K562 (cell line): ENCODE measurements at regions not wholly inside any gene's neighbourhood (a gene's known extent, or its start where the extent isn't known, plus 50 kb on each side); places are given as distances from the start of the nearest gene placed in this dataset.

Experiments used
- ATAC-seq: fragments of 200-7000 bp; cut with Tn5 transposase; 3 replicates; pipeline ENCODE4 v1.9.1; 2020; ENCODE audit warnings: moderate library complexity
- BruUV-seq: library from RNA; stranded (reverse); fragments of 400-500 nt; replicated peaks from 2 replicates; lab custom pipeline; 2021; lab: Mats Ljungman, UMichigan
- CTCF ChIA-PET: fragments of 300-600 bp; formaldehyde crosslinking; extraction: SDS; loops from one replicate; lab custom pipeline; 2021; ENCODE audit warnings: low intra/inter-chr PET ratio; lab: Yijun Ruan, JAX
- POLR2A ChIA-PET: fragments of 300-600, 350-650 bp; sonication (Branson Sonifier 250); formaldehyde crosslinking; extraction: SDS; loops from one replicate; lab custom pipeline; 2021; ENCODE audit warnings: antibody characterized with exemption, inconsistent platforms; lab: Yijun Ruan, JAX
- DNase-seq, 4 experiments: peaks; one replicate each; pipeline versions ENCODE4 v3.0.0 to v3.0.0-alpha.2; 2011 to 2018; ENCODE audit warnings: low spot score in 3 of 4, mixed read lengths in 3 of 4; ENCODE audit errors: extremely low read depth in 1 of 4
- FAIRE-seq: peaks from 2 replicates; lab custom pipeline; 2011; peaks lifted over from hg19 to GRCh38; lab: Jason Lieb, UNC
- H2AFZ ChIP-seq: 2 replicates; pipeline ENCODE4 v1.6.0; 2011; ENCODE audit warnings: low read depth, low read length, control low read depth, inconsistent platforms
- H3K27ac ChIP-seq: fragments of 200-600 bp; 3 replicates; pipeline ENCODE4 v1.8.0; 2011; ENCODE audit warnings: low read depth, mild to moderate bottlenecking, control low read depth, inconsistent platforms, low read length, moderate library complexity, mixed read lengths; ENCODE audit errors: extremely low read depth
- H3K27me3 ChIP-seq, 2 experiments: fragments of 300-600 bp in 1 of 2; 2 replicates in 1 of 2; 3 replicates in 1 of 2; pipeline versions ENCODE4 v1.6.0 to v1.8.0; 2011; ENCODE audit warnings: inconsistent platforms in 2 of 2, low read length in 2 of 2, mild to moderate bottlenecking in 1 of 2, mixed read lengths in 1 of 2, moderate library complexity in 1 of 2; ENCODE audit not compliant: control insufficient read depth in 2 of 2, insufficient read depth in 2 of 2
- H3K36me3 ChIP-seq: fragments of 300-600 bp; 3 replicates; pipeline ENCODE4 v1.8.0; 2011; ENCODE audit warnings: mild to moderate bottlenecking, low read length, inconsistent platforms; ENCODE audit not compliant: control insufficient read depth, insufficient read depth
- H3K4me1 ChIP-seq, 2 experiments: fragments of 200-600 bp in 1 of 2; replicated peaks in 1 of 2; 2 replicates in 1 of 2; 3 replicates in 1 of 2; pipeline versions ENCODE4 v1.5.1 to v1.8.0; 2011; ENCODE audit warnings: inconsistent platforms in 2 of 2, low read length in 2 of 2, mild to moderate bottlenecking in 1 of 2, mixed read lengths in 1 of 2, moderate library complexity in 1 of 2; ENCODE audit not compliant: control insufficient read depth in 2 of 2, insufficient read depth in 2 of 2
- H3K4me2 ChIP-seq: 2 replicates; pipeline ENCODE4 v1.6.1; 2011; ENCODE audit warnings: low read length, control low read depth, inconsistent platforms, mixed read lengths; ENCODE audit not compliant: insufficient read depth
- H3K4me3 ChIP-seq: fragments of 200-600 bp; sonication (generic), shearing (Covaris generic); 2 replicates; pipeline ENCODE4 v1.5.1; 2016; ENCODE audit warnings: control low read depth, inconsistent platforms
- H3K79me2 ChIP-seq: fragments of 200-600 bp; 3 replicates; pipeline ENCODE4 v1.8.0; 2011; ENCODE audit warnings: low read length, inconsistent platforms; ENCODE audit not compliant: control insufficient read depth, insufficient read depth
- H3K9ac ChIP-seq, 2 experiments: 2 replicates each; pipeline versions ENCODE4 v1.6.0 to v1.6.1; 2011; ENCODE audit warnings: low read depth in 2 of 2, low read length in 2 of 2, control low read depth in 1 of 2, inconsistent platforms in 1 of 2, mild to moderate bottlenecking in 1 of 2, mixed read lengths in 1 of 2; ENCODE audit not compliant: insufficient read depth in 1 of 2
- H3K9me1 ChIP-seq: one replicate; pipeline ENCODE4 v1.6.0; 2011; ENCODE audit warnings: inconsistent platforms, mild to moderate bottlenecking, low read length, moderate library complexity; ENCODE audit not compliant: control insufficient read depth, insufficient read depth
- H3K9me3 ChIP-seq: replicated peaks from 2 replicates; pipeline ENCODE4 v1.5.1; 2011; ENCODE audit warnings: low read depth, low read length, inconsistent platforms; ENCODE audit not compliant: control insufficient read depth, insufficient read depth
- H4K20me1 ChIP-seq: replicated peaks from 2 replicates; pipeline ENCODE4 v1.6.1; 2011; ENCODE audit warnings: low read length, inconsistent platforms, mixed read lengths; ENCODE audit not compliant: control insufficient read depth, insufficient read depth
- CBFA2T3 ChIP-seq: fragments of 450-650 bp; IDR thresholded peaks from 2 replicates; pipeline ENCODE4 v1.6.1; 2017
- CEBPB ChIP-seq: fragments of 450-650 bp; IDR thresholded peaks from 2 replicates; pipeline ENCODE4 v1.6.1; 2016; ENCODE audit warnings: missing genetic modification characterization, missing compliant biosample characterization
- CTCF ChIP-seq, 3 experiments: IDR thresholded peaks in 2 of 3; conservative IDR thresholded peaks in 1 of 3; 2 replicates each; pipeline ENCODE4 v1.5.1; 2011 to 2012; ENCODE audit warnings: low read length in 3 of 3, mild to moderate bottlenecking in 3 of 3, control low read depth in 2 of 3, improper control_type of control experiment in 1 of 3, inconsistent platforms in 1 of 3, low read depth in 1 of 3, mixed read lengths in 1 of 3, moderate library complexity in 1 of 3; ENCODE audit not compliant: insufficient read depth in 2 of 3
- ELF1 ChIP-seq: fragments of 200-800 bp; sonication (Bioruptor generic); IDR thresholded peaks from 2 replicates; pipeline ENCODE4 v1.6.1; 2016; ENCODE audit warnings: missing genetic modification characterization, missing compliant biosample characterization
- FOSL1 ChIP-seq: fragments of 200-800 bp; sonication (Bioruptor generic); conservative IDR thresholded peaks from 2 replicates; pipeline ENCODE4 v1.6.1; 2016; ENCODE audit warnings: missing genetic modification characterization, missing compliant biosample characterization
- FOXJ3 ChIP-seq: sonication (generic); formaldehyde crosslinking; IDR thresholded peaks from 2 replicates; pipeline ENCODE4 v1.4.0; 2020; ENCODE audit warnings: mild to moderate bottlenecking, missing genetic modification reagents
- GATAD2B ChIP-seq: fragments of 450-650 bp; IDR thresholded peaks from 2 replicates; pipeline ENCODE4 v1.6.1; 2017; ENCODE audit warnings: mild to moderate bottlenecking, borderline replicate concordance
- HDAC1 ChIP-seq, 2 experiments: fragments of 450-650 bp; IDR thresholded peaks; 2 replicates each; pipeline ENCODE4 v1.6.1; 2016 to 2017; ENCODE audit warnings: inconsistent platforms in 1 of 2, mild to moderate bottlenecking in 1 of 2, moderate library complexity in 1 of 2
- LEF1 ChIP-seq: fragments of 450-650 bp; IDR thresholded peaks from 2 replicates; pipeline ENCODE4 v1.6.1; 2016; ENCODE audit warnings: mild to moderate bottlenecking
- MYC ChIP-seq, 2 experiments: fragments of 250-450 bp in 1 of 2; sonication (Bioruptor Pico) in 1 of 2; IDR thresholded peaks; 2 replicates each; pipeline versions ENCODE4 v1.5.1 to v1.6.1; 2012 to 2021; ENCODE audit warnings: low read depth in 2 of 2, borderline replicate concordance in 1 of 2, improper control_type of control experiment in 1 of 2, low read length in 1 of 2, mild to moderate bottlenecking in 1 of 2, moderate library complexity in 1 of 2
- NKRF ChIP-seq: fragments of 450-650 bp; IDR thresholded peaks from 2 replicates; pipeline ENCODE4 v1.6.1; 2016; ENCODE audit warnings: borderline replicate concordance
- PHB2 ChIP-seq: fragments of 450-650 bp; IDR thresholded peaks from 2 replicates; pipeline ENCODE4 v1.6.1; 2017; ENCODE audit warnings: low read depth
- RUNX1 ChIP-seq: sonication (generic); IDR thresholded peaks from 2 replicates; pipeline ENCODE4 v1.6.1; 2016; ENCODE audit warnings: antibody characterized with exemption, low read depth
- TAF15 ChIP-seq: fragments of 200-400 bp; formaldehyde crosslinking; IDR thresholded peaks from 2 replicates; pipeline ENCODE4 v1.6.1; 2017; ENCODE audit warnings: mild to moderate bottlenecking, low read depth, low read length, moderate library complexity
- TSHZ1 ChIP-seq: fragments of 250-450 bp; sonication (Bioruptor Pico); IDR thresholded peaks from 2 replicates; pipeline ENCODE4 v1.4.0; 2020; ENCODE audit warnings: mild to moderate bottlenecking, moderate library complexity
- ZNF146 ChIP-seq: IDR thresholded peaks from one replicate; pipeline ENCODE4 v1.6.1; 2018; ENCODE audit warnings: missing compliant biosample characterization; ENCODE audit not compliant: unreplicated experiment
- ZNF24 ChIP-seq: fragments of 450-650 bp; IDR thresholded peaks from 2 replicates; pipeline ENCODE4 v1.6.1; 2016
- ZNF274 ChIP-seq: IDR thresholded peaks from 2 replicates; pipeline ENCODE4 v1.6.1; 2011; ENCODE audit warnings: low read depth, mild to moderate bottlenecking, low read length, moderate library complexity, borderline replicate concordance
- WGBS: fragments of 100-300 bp; shearing (Covaris generic); methylation state at CpG from one replicate; pipeline ENCODE4 v1.1.6; 2016; ENCODE audit warnings: low coverage, mixed read lengths; ENCODE audit not compliant: insufficient coverage; ENCODE audit errors: missing lambda C conversion rate; 5-methylcytosine and 5-hydroxymethylcytosine counted together
- in situ Hi-C: fragments of 300-500 bp; cut with MboI; formaldehyde crosslinking; loops from 4 replicates; pipeline ENCODE4 v1.15.0; 2018; ENCODE audit warnings: inconsistent platforms, mixed read lengths
- intact Hi-C: fragments of 100-400 bp; cut with micrococcal nuclease; formaldehyde crosslinking; loops from 2 replicates; pipeline ENCODE4 v1.14.2; 2022

GRCh38 chr17:13333661-13334060, 268.1 kb downstream of the HS3ST3A1 start:
- WGBS, result 34% methylated on average over 2 of the region's 2 CpGs
- POLR2A ChIA-PET, result no interaction called here
- no peaks in the 10 kb centered on the region for H3K9me1 ChIP-seq
- peaks cover 0 to 3% of the 10 kb centered on the region in 2 experiments; a peak in 3 of 5 replicates for H3K4me1 ChIP-seq
- H3K27me3 ChIP-seq, result no peaks in the 10 kb centered on the region
- H2AFZ ChIP-seq, result no peak overlapping the region
- intact Hi-C loops, result loop anchor here (10.0 kb wide), 1 partner anchor 181 kb away; no protein-coding TSS in a partner anchor
- ATAC-seq, result no peak
- no peak for FAIRE-seq
- in situ Hi-C loops, result loop anchor here (10.0 kb wide), 1 partner anchor 501 kb away; no protein-coding TSS in a partner anchor
- no peak overlapping the region for H3K9ac ChIP-seq
- no peak overlapping the region for H3K27ac ChIP-seq
- no peaks in the 10 kb centered on the region for H3K9me3 ChIP-seq
- no peaks in the 10 kb centered on the region for H4K20me1 ChIP-seq
- no peaks in the 10 kb centered on the region for H3K79me2 ChIP-seq
- CTCF ChIA-PET, result no interaction called here
- BruUV-seq, result no TSS peak
- DNase-seq, result no peak
- H3K4me2 ChIP-seq, result no peak overlapping the region
- no peak overlapping the region for H3K4me3 ChIP-seq
- no peaks in the 10 kb centered on the region for H3K36me3 ChIP-seq
- no peak for TF ChIP-seq CTCF (IDR thresholded peaks at IDR 0.05 in 2 of 3, conservative IDR thresholded peaks at IDR 0.05 in 1 of 3; ENCODE audit: insufficient read depth in 2 of 3, low read depth in 1 of 3, low read length in 3 of 3)
- no peak for TF ChIP-seq RUNX1
- TF ChIP-seq ZNF146 (CRISPR knock-in tag), result no peak
- TF ChIP-seq PHB2, result no peak
- TF ChIP-seq ELF1 (tag), result no peak
- no peak for TF ChIP-seq HDAC1 (IDR thresholded peaks at IDR 0.05)
- TF ChIP-seq LEF1, result no peak
- TF ChIP-seq CBFA2T3, result no peak
- no peak for TF ChIP-seq MYC (IDR thresholded peaks at IDR 0.05; ENCODE audit: low read depth, low read length)
- TF ChIP-seq MYC (CRISPR knock-in tag; IDR thresholded peaks at IDR 0.05; ENCODE audit: borderline replicate concordance, low read depth), result no peak
- TF ChIP-seq TAF15, result no peak
- TF ChIP-seq CEBPB (tag), result no peak
- no peak for TF ChIP-seq FOSL1
- TF ChIP-seq FOXJ3 (CRISPR knock-in tag), result no peak
- no peak for TF ChIP-seq ZNF24
- no peak for TF ChIP-seq TSHZ1 (CRISPR knock-in tag)
- TF ChIP-seq GATAD2B, result no peak
- no peak for TF ChIP-seq ZNF274
- TF ChIP-seq NKRF, result no peak
